ENCODE measurements at regions not wholly inside any gene's neighbourhood (a gene's known extent, or its start where the extent isn't known, plus 50 kb on each side); places are given as distances from the start of the nearest gene placed in this dataset.

DNA sequence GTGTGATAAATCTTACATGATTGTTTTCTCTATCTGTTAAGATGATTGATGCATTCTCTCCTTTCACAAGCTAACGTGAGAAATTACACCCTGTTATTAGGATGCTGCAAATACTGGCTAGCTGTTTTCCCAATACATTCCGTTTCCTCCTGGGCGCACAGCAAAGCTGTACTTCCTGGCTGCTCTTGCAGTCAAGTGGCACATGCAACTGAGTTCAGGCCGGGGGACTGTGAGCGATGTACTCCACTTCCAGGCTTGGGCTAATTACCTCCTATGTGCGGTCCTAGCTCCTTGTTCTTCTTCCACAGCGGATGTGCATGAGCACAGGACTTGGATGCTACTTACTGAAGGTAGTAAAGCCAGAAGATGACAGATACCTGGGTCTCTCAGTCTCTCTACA lies 234.9 kb upstream of the SESN3 start:
- no peak for DNase-seq

DNA sequence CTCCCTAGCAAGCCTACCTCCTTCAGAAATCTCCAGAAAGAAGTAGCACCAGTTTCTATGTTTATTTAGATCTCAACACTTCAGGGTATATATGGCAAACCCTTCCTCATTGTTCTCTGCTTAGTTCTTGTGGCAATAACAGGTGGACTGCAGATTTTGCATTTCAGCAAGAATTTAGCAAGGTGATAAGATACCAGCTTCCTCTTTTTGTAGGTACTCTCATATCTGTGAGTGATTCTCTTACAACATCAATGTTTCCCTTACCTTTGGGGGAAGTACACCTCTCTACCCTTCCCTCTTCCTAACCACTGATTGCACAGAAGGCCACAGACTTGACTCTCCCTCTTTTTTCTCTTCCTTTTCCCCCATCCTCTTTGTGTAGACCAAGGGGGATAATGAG lies 230.9 kb upstream of the SESN3 start:
- no peak for DNase-seq

DNA sequence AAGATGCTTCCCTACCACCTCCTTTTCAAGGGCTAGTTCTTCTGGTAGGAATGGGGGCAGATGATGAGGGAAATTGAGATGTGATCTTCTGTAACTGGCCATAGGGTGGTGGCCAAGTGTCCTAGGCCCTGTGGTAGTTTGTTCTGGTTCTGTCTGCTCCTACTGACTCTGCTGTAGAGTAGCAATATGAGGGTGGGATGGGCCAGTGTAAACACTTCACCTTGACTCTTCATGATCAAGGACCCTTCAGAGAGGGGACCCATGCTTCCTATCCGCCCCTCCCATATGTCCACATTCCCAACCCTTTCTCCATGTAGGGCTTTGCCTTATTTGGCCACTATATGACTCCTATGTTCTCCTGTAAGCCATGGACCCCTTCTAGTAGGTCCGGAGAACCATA lies 230.3 kb upstream of the SESN3 start:
- DNase-seq = no peak

DNA sequence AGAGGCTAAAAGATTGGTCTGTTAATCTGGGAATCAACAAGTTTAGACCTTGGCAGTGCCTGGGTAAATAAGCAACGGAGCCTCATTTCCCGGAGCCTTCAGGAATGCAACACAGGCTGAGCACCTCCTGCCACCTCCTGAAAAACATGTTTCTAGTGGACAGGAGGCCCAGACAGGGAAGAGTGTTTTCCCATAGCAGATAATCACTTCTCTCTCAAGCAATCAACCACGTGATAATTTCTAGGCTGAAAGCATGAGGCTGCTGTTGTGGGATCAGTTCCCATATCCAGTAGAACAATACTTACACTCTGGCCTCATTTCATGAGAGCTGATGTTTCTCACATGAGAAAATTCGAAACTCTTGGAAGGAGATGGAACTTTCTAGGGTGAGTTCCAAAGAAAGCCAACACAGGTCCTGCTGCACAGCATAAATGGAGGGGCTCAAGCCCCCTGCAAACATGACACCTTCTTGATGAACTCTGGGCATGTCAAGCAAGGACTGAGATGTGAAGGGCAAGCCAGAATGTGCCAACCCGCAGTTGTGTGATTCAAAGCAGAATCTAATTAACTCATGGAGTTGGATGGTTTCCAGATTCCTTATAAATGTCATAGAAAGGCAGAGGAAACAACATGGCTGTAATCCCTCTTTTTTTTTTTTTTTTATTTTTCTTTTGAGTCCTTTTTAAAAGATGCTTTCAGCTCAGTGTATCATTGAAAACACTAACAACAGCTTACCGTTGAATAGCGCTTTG lies 228.5 kb upstream of the SESN3 start:
- DNase-seq = no peak

DNA sequence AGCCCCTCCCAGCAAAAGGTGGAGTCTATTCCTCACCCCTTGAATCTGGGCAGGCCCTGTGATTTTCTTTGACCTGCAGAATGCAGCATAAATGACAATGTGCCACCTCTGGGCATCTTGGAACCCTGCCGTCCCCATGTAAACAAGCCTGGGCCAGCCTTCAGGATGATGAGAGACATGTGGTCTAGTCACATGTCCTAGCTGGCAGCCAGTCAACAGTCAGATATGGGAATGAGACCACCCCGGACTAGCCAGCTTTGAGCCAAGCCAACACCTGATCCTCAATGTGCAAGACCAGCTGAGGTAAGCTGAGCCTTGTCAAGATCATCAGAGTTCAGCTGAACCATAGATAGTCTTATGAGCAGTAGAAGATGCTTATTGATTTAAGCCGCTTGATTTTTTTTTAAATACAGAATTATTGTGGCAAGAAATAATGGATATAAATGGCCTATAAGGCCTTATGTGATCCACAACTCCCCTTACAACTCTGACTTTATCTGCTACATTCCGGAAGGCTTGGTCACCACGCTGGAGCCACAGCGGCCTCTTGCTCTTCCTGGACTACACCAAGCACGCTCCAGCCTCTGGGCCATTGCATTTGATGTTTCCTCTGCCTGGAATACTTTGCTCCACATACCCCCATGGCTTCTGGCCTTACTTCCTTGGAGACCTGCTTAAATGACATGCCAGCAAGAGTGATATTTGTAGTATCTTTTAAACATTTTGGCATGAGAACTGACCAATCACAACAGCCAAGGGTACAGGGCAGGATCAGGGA lies 225.9 kb upstream of the SESN3 start:
- DNase-seq = no peak

DNA sequence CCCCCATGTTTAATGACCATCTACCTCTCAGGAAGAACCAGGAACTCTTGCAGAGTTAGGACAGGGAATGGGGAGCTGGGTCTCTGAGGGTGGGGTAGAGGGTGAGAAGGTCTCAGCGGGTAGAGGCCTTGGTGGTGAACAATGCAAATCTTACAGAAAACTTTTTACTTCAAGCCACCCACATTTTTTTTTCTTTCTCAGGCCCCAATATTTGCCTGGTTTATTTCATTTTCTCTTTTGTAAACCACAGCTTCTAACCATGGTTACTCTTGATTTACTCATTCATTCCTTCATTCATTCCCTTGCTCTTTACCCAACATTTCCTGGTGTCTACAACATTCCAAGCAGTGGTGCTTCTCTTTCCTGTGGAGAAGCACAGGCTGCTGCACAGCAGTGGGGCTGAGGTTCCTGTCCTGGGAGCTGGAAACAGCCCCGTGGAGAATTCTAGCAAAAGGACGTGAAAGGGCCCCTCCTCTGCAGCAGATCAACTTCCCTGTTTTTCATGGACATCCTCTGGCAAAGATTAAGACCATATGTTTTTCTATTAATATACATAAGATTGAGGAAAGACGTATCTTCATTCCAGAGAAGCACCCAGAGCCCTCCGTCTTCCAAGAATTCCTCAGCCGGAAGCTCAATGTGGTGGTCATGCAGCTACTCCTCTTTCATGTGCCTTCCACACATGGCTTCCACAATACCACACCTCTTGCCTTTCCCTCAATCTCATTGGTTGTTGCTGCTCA lies 224.4 kb upstream of the SESN3 start:
- DNase-seq = no peak

DNA sequence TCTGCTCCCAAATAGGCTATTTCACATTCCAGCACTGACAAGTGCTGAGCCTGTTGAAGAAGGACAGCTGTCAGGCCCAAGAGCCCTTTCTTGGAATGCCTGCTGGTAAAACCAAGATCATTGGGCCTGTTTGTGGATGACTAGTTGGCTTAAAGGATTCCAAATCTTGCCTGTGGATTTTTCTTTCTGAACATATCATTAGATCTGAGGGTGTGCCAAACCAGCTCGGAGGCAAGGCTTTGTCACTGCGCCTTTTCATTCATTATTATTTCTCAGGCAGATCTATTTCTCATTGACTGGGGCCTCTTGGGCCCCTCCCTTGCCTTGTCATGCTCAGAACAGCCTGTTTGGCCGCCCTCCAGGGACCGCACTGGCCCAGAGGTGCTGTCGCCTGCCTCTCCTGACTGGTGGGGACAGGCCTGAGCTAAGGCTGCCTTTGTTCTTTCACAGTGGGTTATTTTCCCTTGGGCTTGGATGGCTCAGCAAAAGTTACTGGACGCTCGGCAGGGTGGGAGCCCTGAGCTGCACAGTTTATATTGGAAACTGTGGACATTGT lies 222.7 kb upstream of the SESN3 start:
- DNase-seq = no peak

DNA sequence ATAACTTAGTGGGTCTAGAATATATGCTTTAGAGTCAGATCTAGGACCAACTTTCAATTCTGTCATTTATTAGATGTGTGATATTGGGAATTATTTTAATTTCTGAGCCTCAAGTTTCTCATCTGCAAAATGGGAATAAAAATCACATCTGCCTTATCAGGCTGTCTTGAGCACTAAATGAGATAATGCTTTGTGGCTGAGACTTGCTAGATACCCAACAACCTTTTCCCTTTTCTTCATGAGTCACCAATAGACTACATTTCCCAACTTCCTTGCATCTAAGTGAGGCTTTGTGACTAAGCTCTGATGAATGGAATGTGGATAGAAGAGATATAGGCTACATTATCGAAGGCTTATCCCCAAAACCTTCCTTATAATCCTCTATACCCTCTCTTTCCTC lies 220.7 kb upstream of the SESN3 start:
- no peak for DNase-seq

DNA sequence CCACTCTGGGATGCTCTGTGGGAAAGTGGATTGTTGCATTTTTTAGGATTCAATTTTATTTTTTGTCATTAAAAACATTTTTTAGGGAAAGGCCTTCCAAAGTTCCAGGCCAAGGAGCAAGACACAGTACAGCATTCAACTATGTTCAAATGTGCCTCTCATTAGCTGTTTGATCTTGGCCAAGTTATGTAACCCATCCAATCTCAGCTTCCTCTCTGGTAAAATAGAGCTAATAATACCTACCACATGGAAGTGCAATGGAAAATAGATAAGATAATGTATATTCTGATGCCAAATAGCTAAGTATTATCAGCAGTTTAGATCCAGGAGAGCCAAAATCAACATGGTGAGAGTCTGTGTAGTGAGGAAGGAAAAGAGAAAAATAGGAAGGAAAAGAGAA lies 220.3 kb upstream of the SESN3 start:
- no peak for DNase-seq

DNA sequence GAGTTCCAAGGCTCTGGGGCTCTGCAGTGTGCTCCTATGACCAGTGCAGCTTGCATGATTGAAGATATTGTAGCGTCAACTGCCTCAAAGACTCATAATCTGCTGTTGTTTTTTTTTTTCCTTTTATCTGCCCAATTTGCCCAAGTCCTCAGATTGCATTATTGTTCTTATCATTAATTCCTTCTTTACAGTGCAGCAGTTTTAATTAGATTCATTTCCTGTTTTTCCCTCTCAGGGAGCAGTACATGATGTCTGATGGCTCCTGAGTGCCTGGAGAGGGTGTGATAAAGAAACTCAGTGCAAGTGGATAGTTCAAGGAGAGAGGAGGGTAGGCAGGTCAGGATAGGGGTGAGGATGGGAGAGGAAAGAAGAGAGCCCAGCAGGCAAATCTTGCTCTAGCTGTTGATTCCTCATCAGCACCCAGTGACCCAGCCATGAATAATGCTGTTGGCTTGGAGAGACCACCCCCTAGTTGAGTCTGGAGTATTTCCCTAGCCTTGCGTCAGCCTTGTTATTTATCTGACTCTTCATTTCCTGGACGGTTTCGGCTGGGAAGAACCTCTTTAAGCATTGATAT lies 219.6 kb upstream of the SESN3 start:
- DNase-seq = no peak

DNA sequence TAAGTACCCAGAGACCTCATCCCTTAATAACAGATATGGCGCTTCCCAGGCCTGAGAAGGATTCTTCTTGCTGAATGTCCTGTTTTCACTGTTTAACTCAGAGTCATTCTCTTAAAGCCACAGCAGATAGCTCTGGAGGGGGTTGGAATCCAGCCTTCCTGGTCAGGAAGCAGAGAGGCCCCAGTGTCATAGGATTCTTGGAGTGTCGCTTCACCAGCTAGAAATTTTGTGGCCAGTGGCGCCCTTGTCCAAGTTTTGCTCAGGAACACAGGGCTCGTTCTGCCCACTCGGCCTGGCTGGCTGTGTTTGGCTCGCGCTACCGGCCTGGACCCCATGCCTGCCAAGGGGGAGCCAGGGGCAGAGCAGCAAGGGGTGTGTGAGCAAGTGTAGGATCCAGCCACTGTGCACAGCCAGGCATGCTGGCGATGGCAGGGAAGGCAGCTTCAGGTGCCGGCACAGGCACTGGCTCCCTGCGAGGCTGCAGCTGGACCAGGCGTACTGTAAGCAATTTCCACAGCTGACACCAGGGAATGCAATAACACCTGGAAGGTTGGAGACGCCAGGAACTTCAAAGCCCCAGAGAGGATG lies 214.8 kb upstream of the SESN3 start:
- DNase-seq = no peak

DNA sequence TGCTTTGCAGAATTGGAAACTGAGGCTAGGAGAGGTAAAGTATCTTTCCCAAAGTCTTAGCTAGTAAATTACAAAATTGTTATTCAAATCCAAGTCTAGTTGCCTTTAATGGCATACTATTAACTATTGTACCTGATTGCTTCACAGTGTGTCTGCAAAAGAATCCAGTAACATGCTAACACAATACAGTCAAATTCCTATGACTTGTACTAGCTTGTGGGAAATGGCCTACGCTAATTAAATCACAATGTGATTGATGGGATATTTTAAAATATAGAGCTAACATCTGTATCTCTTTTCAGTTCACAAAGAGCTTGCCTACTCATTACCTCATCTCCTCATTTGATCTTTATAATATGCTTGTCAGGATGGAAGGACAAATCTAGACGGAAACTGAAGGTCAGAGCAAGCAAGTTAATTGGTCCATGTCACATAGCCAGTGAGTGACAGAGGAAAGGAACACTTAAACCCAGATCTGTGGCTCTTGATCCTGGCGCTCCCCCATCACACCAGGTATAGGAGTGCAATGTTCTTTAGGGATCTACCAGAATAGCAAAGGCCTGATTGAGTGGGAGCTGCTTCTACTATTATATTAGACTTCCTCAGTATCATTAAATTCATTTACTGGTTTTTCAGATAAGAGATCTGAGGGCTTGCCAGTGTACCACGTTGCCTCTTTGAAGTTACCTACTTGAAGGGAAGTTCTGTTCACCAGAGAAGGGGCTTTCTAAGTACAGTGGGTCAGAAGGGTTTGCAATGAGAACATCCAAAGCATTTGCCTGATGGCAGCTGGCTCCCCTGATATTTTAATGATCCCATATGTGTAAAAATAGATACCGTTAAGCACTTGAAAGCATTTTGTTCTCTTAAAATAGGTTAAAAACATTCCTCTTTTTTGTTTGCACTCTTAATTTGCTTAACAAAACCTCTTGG lies 213.6 kb upstream of the SESN3 start:
- DNase-seq = no peak

DNA sequence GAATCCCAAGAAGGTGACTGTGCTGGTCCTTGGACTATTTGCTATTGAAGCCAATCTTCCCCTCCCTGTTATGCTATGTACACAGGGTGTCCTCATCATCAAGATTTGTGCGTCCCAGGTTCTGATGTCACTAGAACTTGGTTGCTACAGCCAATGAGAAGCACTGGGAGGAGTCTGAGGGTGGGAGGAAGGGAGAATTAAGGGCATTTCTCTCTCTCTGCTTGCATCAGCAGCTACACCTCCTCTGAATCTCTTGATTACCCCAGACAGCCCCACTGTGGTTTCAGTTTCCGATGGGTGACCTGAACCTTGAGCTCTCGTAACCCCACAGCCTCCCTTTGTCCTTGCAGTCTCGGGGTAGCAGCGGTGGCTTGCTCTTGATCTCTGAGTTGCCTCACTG lies 212.4 kb upstream of the SESN3 start:
- DNase-seq = no peak

DNA sequence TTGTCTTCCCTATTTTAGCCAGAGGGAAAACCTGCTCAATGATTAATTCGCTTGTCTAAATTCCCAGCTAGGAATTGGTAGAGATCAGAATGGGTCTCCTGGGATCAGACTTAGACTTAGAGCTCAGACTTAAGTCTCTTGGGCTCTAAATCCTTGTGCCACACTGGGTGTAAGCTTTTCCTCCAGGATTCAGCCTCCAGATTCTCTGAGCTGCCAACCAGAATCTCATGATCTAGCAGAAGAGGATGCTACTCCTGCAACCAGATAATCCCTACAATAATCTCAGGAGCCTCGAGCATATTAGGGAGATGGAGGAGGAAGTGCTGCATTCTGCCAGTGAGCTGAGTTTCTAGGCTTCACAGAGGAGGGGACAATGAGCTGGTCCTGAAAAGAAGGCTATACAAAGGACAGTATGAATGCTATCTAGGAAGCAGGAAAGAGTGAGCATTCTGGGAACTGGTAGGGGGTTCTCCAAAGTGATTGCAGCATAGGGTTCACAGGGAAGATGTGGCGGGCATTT lies 211.6 kb upstream of the SESN3 start:
- no peak for DNase-seq

DNA sequence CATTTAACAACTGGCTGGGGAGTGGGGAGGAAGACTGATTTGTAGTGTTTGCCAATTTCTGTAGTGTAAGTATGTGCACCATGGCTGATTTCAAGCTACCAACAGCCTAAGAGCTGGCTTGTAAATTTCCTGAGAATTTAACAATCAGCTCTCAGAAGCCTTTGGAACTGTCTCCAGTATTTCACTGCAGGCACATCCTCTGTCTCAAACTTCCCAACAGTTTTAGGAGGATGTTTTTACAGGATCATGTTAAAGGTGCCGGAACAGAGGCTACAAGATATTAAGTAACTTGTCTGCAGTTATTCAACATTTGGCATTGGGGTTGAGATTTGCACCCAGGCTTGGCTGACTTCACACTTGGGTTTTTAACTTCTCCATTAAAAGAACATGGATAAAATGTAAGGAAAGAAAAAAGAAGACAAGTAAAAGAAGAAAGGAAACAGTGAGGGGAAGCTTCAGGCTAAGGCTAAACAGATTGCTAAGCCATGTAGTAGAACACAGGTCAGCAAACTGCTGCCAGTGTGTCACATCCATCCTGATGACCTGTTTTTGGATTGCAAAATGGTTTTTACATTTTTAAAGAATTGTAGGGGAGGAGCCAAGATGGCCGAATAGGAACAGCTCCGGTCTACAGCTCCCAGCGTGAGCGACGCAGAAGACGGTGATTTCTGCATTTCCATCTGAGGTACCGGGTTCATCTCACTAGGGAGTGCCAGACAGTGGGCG lies 204.8 kb upstream of the SESN3 start:
- DNase-seq = no peak

DNA sequence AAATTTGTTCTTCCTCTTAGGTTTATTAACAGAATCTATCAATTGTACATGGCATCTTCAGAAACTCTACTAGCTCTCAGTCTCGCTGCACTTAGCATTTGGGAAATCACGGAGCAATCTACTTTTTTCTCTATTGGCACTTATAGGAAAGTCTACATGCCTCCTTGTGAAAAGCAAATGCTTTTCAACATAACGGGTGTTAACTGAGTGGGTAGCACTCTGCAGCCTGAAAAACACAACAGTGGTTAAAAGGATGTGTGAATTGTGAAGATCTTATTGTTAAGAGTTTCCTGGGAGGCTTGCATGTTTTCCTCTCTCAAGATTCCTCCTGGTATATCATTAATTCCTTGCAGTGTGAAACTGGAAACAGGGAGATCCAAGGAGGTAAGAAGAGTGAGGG lies 204.2 kb upstream of the SESN3 start:
- DNase-seq = no peak

DNA sequence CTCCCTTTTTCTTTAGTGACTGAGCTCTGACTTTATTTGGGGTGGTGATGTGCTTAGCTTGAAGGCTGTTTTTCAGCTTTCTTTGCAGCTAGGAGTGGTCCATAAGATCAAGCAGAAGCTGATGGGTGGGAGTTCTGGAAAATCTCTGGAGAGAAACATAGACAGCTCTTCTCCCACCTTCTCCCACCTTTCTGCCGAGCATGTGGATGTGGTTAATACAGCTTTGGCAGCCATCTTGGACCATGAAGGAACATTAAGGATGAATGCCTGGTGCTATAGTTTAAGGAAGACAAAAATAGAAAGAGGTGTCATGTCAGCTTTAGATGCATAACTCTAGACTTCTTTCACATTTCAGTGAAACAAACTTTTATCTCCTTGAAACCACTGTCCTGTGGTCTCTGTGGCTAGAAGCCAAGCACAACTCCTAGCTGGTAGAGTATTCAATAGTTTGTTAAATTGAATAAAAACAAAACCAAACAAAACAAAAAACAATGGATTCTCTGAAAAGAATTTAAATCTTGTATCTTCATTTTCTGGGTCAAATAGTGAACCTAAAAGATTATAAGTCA lies 203.6 kb upstream of the SESN3 start:
- DNase-seq = no peak

DNA sequence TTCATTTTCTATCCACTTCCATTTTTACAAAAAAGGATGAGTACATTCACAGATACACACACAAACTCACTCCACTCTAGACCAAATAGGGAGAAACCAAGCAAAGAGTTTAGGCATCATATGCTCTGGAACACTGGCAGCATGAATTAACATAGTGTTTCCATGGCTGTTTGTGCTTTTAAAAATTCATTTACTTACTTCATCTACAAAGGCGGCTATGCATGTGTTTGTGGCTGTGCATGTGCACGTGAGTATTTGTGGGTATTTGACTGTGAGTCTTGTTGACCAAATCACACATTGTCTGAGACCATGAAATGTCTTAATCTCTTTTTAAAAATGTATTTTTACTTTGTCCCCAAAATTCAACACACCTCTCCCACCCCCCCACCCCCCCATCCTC lies 203.0 kb upstream of the SESN3 start:
- DNase-seq = no peak

DNA sequence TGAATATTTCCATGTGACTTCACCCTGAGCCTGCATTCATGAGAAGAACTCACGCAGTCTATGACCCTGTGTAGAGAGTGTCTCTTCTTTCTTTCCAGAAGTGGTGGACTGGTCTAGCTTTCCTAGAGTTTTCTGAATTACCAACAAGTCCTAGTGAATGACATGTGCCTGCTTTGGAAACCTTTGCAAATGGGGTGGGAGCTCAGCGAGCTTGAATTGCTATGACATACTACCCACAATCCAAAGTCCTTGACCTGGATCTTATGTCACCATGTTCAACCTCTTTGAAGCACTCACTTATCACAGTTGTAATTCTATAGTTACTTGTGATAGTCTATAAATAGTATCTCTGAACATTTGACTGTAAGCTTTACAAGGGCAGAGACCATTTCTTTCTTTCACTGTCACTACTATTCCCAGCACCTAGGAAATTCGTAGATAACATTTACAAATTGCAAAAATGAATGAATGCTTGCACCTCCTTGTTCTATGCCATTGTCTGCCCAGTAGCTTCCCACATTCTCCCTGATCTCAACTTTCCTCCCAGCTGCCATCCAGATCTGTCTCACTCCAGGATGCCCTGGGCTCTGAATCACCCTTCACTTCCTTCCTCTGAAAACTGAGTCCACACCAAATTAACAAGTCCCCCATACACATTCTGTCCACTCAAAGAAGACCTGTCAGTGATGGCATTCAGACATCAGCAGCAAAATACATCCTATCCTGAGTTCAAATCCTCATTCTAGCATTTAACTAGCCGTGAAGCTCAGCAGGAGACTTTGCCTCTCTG lies 201.9 kb upstream of the SESN3 start:
- no peak for DNase-seq

Data from stimulated activated CD4-positive, alpha-beta T cell treated with anti-CD3 and anti-CD28 coated beads, Interleukin-12 subunit alpha, Interleukin-12 subunit beta, amount 100 ng/mL, for 4 hours (primary cell).